Ascending aorta (tissue), 2 donors: ENCODE measurements at regions not wholly inside any gene's neighbourhood (a gene's known extent, or its start where the extent isn't known, plus 50 kb on each side); places are given as distances from the start of the nearest gene placed in this dataset.

Experiments
- DNase-seq, 2 donors: peaks; one replicate each; pipeline ENCODE4 v3.0.0-alpha.2; 2019; ENCODE audit warnings: low spot score in 2 of 2
- H3K27ac ChIP-seq, 2 donors: fragments of 200-600 bp; sonication (generic); one replicate each; pipeline ENCODE4 v1.5.1; 2016 to 2017; ENCODE audit warnings: mild to moderate bottlenecking in 1 of 2
- H3K27me3 ChIP-seq: fragments of 200-600 bp; sonication (generic); one replicate; pipeline ENCODE4 v1.5.1; 2017
- H3K36me3 ChIP-seq, 2 donors: fragments of 200-600 bp; sonication (generic); one replicate each; pipeline ENCODE4 v1.5.1; 2016
- H3K4me1 ChIP-seq, 2 donors: fragments of 200-600 bp; sonication (generic); one replicate each; pipeline ENCODE4 v1.5.1; 2016 to 2017; ENCODE audit warnings: mild to moderate bottlenecking in 1 of 2
- H3K4me3 ChIP-seq, 2 donors: fragments of 200-600 bp; sonication (generic); one replicate each; pipeline ENCODE4 v1.5.1; 2016 to 2017; ENCODE audit warnings: mild to moderate bottlenecking in 1 of 2
- H3K9me3 ChIP-seq, 2 donors: fragments of 200-600 bp; sonication (generic); one replicate each; pipeline ENCODE4 v1.5.1; 2016
- CTCF ChIP-seq, 3 experiments: fragments of 200-600 bp in 2 of 3; fragments of 450-650 bp in 1 of 3; sonication (generic) in 2 of 3; IDR thresholded peaks; one replicate each; pipeline ENCODE4 v1.5.1; 2016 to 2019; ENCODE audit warnings: antibody characterized with exemption in 3 of 3, mild to moderate bottlenecking in 1 of 3, moderate library complexity in 1 of 3
- intact Hi-C: fragments of 100-400 bp; cut with DNase I; formaldehyde crosslinking; loops from one replicate; pipeline ENCODE4 v1.15.1; 2023

- no peak overlapping the region for H3K4me3 ChIP-seq
- H3K4me1 ChIP-seq, result no peaks in the 10 kb centered on the region
- no peaks in the 10 kb centered on the region for H3K9me3 ChIP-seq
- no peak overlapping the region for H3K27ac ChIP-seq
- no peaks in the 10 kb centered on the region for H3K36me3 ChIP-seq
- intact Hi-C loops, result no loop called here
- peak in 1 of 2 donors; percentile 16 for DNase-seq
- no peak for TF ChIP-seq CTCF (IDR thresholded peaks at IDR 0.05)
- peaks cover 3% of the 10 kb centered on the region for H3K27me3 ChIP-seq
Observed at GRCh38 chr15:31477851-31478701, 151.4 kb downstream of the KLF13 start.

- H3K9me3 ChIP-seq, result no peaks in the 10 kb centered on the region
- intact Hi-C loops, result no loop called here
- TF ChIP-seq CTCF (IDR thresholded peaks at IDR 0.05), result no peak
- no peaks in the 10 kb centered on the region for H3K36me3 ChIP-seq
- no peak overlapping the region for H3K4me3 ChIP-seq
- peaks cover 3% of the 10 kb centered on the region for H3K27me3 ChIP-seq
- H3K27ac ChIP-seq, result no peak overlapping the region
- no peaks in the 10 kb centered on the region for H3K4me1 ChIP-seq
- peak in 1 of 2 donors; percentile 60 for DNase-seq
Observed at GRCh38 chr15:31478702-31479221, 152.1 kb downstream of the KLF13 start.

- no peaks in the 10 kb centered on the region for H3K36me3 ChIP-seq
- H3K27ac ChIP-seq, result no peak overlapping the region
- H3K9me3 ChIP-seq, result no peaks in the 10 kb centered on the region
- TF ChIP-seq CTCF (IDR thresholded peaks at IDR 0.05), result no peak
- peaks cover 3% of the 10 kb centered on the region for H3K27me3 ChIP-seq
- intact Hi-C loops, result no loop called here
- H3K4me1 ChIP-seq, result no peaks in the 10 kb centered on the region
- H3K4me3 ChIP-seq, result no peak overlapping the region
- peak in 1 of 2 donors; percentile 61 for DNase-seq
Observed at GRCh38 chr15:31480356-31481025, 153.9 kb downstream of the KLF13 start.

- no peak overlapping the region for H3K27ac ChIP-seq
- intact Hi-C loops, result no loop called here
- TF ChIP-seq CTCF (IDR thresholded peaks at IDR 0.05), result no peak
- DNase-seq, result peak in 1 of 2 donors; percentile 21
- H3K36me3 ChIP-seq, result no peaks in the 10 kb centered on the region
- peaks cover 3% of the 10 kb centered on the region for H3K27me3 ChIP-seq
- H3K4me1 ChIP-seq, result no peaks in the 10 kb centered on the region
- H3K9me3 ChIP-seq, result no peaks in the 10 kb centered on the region
- H3K4me3 ChIP-seq, result no peak overlapping the region
Observed at GRCh38 chr15:31481142-31481541, 154.5 kb downstream of the KLF13 start.

GRCh38 chr15:31482122-31482922, 155.7 kb downstream of the KLF13 start:
- H3K27me3 ChIP-seq, result peaks cover 3% of the 10 kb centered on the region
- DNase-seq, result no peak
- H3K4me1 ChIP-seq, result no peaks in the 10 kb centered on the region
- no peak overlapping the region for H3K27ac ChIP-seq
- H3K36me3 ChIP-seq, result no peaks in the 10 kb centered on the region
- intact Hi-C loops, result no loop called here
- no peak for TF ChIP-seq CTCF (IDR thresholded peaks at IDR 0.05)
- H3K9me3 ChIP-seq, result no peaks in the 10 kb centered on the region
- no peak overlapping the region for H3K4me3 ChIP-seq
